ENCODE measurements at regions not wholly inside any gene's neighbourhood (a gene's known extent, or its start where the extent isn't known, plus 50 kb on each side); places are given as distances from the start of the nearest gene placed in this dataset.
"Not testable (repeated sequence)": the region's sequence is repeated elsewhere in the genome, so short reads cannot be mapped to it uniquely, and the experiment has no call there.

DNA sequence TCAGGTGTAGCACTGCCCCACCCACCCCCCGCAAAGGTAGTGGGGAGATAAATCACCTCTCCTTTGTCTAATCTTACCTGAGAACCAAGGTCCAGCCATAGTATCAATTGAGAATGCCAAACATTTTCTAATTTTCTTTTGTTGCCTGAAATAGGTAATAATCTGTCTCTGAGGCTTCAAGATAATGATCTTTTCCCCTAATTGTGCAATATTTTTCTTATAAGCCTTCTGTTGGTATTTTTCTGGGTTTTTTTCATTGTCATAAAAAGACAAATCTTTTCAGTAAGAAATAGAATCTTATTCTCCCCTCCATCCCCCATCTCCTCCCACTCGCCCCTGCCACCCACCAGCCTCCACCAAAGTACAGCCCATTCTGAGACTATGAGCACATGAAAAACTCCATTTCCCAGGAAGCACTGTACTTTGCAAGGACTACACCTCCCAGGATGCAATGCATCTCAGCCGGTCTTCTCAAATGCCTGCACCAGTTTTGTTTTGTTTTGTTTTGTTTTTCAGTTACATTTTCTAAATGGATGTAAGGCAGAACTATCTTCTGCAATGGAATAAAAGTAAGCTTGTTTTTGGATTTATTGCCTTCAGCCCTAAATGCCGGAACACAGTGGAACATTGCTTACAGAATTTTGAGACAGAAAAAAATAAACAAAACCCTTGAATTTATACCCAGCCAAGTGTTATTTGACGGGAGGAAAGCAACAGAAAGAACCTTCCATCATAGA is 268.0 kb downstream of the TFAP2A start:
- DNase-seq (ENCODE audit: insufficient read length, low spot score) (no peak), FAIRE-seq (no peak)
- TF ChIP-seq CTCF (IDR thresholded peaks at IDR 0.05; ENCODE audit: insufficient read depth, missing control alignments): no peak

DNA sequence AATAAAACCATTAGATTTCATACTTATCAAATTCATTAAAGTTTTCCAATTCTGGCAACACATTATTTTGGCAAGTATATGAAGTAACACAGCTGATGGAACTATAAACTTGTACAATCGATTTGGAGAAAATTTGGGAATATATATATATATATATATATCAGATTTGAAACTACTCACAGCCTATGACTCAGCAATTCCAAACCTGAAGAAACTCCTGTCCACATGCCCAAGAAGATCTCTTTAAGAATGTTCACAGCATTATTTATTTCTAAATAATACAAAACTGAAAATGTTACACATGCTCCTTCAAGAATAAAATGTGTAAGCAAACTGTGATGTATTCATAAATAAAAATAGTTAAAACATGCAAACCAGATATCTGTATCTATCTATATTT is 270.1 kb downstream of the TFAP2A start:
- TF ChIP-seq CTCF (IDR thresholded peaks at IDR 0.05; ENCODE audit: insufficient read depth, missing control alignments): no peak
- FAIRE-seq (no peak), DNase-seq (ENCODE audit: insufficient read length, low spot score) (no peak)

- TF ChIP-seq CTCF (IDR thresholded peaks at IDR 0.05; ENCODE audit: insufficient read depth, missing control alignments): no peak
- no peak for DNase-seq (ENCODE audit: insufficient read length, low spot score)
- FAIRE-seq: no peak
Measured at GRCh38 chr6:10141746-10142443, 273.0 kb downstream of the TFAP2A start.

- DNase-seq (ENCODE audit: insufficient read length, low spot score) (no peak), FAIRE-seq (no peak)
- no peak for TF ChIP-seq CTCF (IDR thresholded peaks at IDR 0.05; ENCODE audit: insufficient read depth, missing control alignments)
Measured at GRCh38 chr6:10140824-10141223, 274.1 kb downstream of the TFAP2A start.

GRCh38 chr6:10140136-10140535 is 274.7 kb downstream of the TFAP2A start:
- no peak for FAIRE-seq
- no peak for DNase-seq (ENCODE audit: insufficient read length, low spot score)
- TF ChIP-seq CTCF (IDR thresholded peaks at IDR 0.05; ENCODE audit: insufficient read depth, missing control alignments): no peak

GRCh38 chr6:10138917-10139316 is 276.0 kb downstream of the TFAP2A start:
- DNase-seq (ENCODE audit: insufficient read length, low spot score): no peak
- no peak for FAIRE-seq
- no peak for TF ChIP-seq CTCF (IDR thresholded peaks at IDR 0.05; ENCODE audit: insufficient read depth, missing control alignments)

- DNase-seq (ENCODE audit: insufficient read length, low spot score) (no peak), FAIRE-seq (no peak)
- no peak for TF ChIP-seq CTCF (IDR thresholded peaks at IDR 0.05; ENCODE audit: insufficient read depth, missing control alignments)
Measured at GRCh38 chr6:10136636-10137035, 278.2 kb downstream of the TFAP2A start.

DNA sequence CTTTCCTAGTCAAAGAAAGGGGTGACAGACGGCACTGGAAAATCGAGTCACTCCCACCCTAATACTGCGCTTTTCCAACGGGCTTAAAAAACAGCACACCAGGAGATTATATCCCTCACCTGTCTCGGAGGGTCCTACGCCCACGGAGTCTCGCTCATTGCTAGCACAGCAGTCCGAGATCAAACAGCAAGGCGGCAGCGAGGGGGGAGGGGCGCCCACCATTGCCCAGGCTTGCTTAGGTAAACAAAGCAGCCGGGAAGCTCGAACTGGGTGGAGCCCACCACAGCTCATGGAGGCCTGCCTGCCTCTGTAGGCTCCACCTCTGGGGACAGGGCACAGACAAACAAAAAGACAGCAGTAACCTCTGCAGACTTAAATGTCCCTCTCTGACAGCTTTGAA is 280.7 kb downstream of the TFAP2A start:
- DNase-seq (ENCODE audit: insufficient read length, low spot score); FAIRE-seq: not testable (repeated sequence)

All from D721Med (cell line).